ENCODE measurements at regions not wholly inside any gene's neighbourhood (a gene's known extent, or its start where the extent isn't known, plus 50 kb on each side); places are given as distances from the start of the nearest gene placed in this dataset.

DNA sequence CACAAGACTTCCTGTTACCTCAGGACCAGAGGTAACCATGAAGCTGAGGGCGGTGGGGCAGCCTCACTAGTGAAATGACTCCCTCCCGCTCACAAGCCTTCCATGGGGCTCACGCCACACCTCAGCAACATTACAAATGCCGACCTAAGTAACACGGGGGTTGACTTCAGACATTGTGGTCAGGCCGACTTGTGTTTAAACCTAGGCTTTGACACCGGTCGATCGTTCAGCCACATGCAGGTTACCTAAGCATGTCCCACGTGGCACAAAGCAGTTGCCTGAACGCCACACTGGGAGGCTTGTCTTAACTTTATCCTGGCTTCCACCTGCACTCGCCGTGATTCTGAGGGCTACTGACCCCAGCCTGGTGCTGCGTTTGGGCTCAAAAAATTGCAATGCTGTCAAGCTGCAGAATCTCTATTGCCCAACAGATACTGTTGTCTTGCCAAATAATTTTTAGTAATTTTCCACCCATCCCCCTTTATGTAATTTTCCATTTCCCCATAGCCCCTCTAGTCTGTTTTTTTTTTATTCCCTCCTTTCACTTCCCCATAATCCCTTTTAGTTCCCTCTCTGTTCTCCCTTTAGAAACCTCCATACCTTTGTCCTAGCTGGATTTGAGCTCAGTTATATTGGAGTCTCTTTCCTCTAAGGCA is 158.6 kb upstream of the RGMA start:
- TF ChIP-seq CAMTA2 (CRISPR knock-in tag; conservative IDR thresholded peaks at IDR 0.05) = no peak
- TF ChIP-seq, protein P1, sequence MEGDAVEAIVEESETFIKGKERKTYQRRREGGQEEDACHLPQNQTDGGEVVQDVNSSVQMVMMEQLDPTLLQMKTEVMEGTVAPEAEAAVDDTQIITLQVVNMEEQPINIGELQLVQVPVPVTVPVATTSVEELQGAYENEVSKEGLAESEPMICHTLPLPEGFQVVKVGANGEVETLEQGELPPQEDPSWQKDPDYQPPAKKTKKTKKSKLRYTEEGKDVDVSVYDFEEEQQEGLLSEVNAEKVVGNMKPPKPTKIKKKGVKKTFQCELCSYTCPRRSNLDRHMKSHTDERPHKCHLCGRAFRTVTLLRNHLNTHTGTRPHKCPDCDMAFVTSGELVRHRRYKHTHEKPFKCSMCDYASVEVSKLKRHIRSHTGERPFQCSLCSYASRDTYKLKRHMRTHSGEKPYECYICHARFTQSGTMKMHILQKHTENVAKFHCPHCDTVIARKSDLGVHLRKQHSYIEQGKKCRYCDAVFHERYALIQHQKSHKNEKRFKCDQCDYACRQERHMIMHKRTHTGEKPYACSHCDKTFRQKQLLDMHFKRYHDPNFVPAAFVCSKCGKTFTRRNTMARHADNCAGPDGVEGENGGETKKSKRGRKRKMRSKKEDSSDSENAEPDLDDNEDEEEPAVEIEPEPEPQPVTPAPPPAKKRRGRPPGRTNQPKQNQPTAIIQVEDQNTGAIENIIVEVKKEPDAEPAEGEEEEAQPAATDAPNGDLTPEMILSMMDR (IDR thresholded peaks at IDR 0.05 in 2 of 3, conservative IDR thresholded peaks at IDR 0.05 in 1 of 3; ENCODE audit: insufficient read depth in 2 of 3, low read depth in 1 of 3, low read length in 3 of 3) = no peak
- no peak for TF ChIP-seq SRF (CRISPR knock-in tag; IDR thresholded peaks at IDR 0.05)
- TF ChIP-seq, protein P2, sequence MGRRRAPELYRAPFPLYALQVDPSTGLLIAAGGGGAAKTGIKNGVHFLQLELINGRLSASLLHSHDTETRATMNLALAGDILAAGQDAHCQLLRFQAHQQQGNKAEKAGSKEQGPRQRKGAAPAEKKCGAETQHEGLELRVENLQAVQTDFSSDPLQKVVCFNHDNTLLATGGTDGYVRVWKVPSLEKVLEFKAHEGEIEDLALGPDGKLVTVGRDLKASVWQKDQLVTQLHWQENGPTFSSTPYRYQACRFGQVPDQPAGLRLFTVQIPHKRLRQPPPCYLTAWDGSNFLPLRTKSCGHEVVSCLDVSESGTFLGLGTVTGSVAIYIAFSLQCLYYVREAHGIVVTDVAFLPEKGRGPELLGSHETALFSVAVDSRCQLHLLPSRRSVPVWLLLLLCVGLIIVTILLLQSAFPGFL (CRISPR knock-in tag; IDR thresholded peaks at IDR 0.05) = no peak

All from K562 (cell line).